ENCODE measurements at regions not wholly inside any gene's neighbourhood (a gene's known extent, or its start where the extent isn't known, plus 50 kb on each side); places are given as distances from the start of the nearest gene placed in this dataset.

DNA sequence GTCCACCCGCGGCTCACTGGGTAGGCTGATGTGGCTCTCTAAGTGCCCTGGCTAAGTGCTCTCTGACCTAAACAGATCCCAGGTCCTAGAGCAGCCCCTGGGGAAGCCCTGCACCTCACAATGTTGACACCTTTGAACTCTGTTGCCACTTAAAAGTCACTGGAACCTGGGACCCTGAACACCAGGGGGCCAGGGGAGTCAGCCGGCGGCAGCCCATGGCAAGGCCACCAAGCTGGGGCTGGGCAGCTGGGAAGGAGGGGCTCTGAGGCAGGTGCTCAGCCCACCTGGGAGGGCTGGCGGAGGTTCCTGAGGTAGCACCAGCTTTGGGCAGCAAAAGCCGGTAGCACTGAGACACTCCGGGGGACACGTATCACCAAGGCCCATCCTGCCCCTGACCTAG lies 129.0 kb downstream of the CHSY1 start:
- Histone ChIP-seq H3K36me3 (ENCODE audit: control insufficient read depth in 2 of 2, extremely low read depth in 1 of 2, insufficient read depth in 2 of 2, low read length in 2 of 2) (no peaks in the 10 kb centered on the region), H3K4me3 (replicated peaks in 1 of 3; ENCODE audit: insufficient read depth in 1 of 3, low read depth in 1 of 3, low read length in 3 of 3) (no peak overlapping the region), H3K4me2 (ENCODE audit: insufficient read depth, low read length) (no peak overlapping the region), H2AFZ (ENCODE audit: low read depth, low read length) (no peak overlapping the region), H3K27me3 (ENCODE audit: control insufficient read depth in 2 of 2, insufficient read depth in 2 of 2, low read length in 2 of 2) (no peaks in the 10 kb centered on the region), H3K9me1 (replicated peaks; ENCODE audit: control insufficient read depth, extremely low read depth, insufficient read depth, low read length) (no peaks in the 10 kb centered on the region), H3K27ac (ENCODE audit: insufficient read depth, low read depth, low read length) (no peak overlapping the region), H3K9me3 (replicated peaks; ENCODE audit: control insufficient read depth, insufficient read depth, low read length) (no peaks in the 10 kb centered on the region), H3K79me2 (ENCODE audit: control insufficient read depth, insufficient read depth, low read length) (no peaks in the 10 kb centered on the region), H3K9ac (replicated peaks; ENCODE audit: extremely low read depth, insufficient read depth, low read length) (no peak overlapping the region), H4K20me1 (replicated peaks; ENCODE audit: control insufficient read depth, extremely low read depth, insufficient read depth, low read length) (no peaks in the 10 kb centered on the region), H3K4me1 (ENCODE audit: control insufficient read depth, extremely low read depth, insufficient read depth, low read length) (peaks cover 12% of the 10 kb centered on the region)
- no TSS peak for BruUV-seq (replicated peaks)
- ChIA-PET POLR2A (no interaction called here), CTCF (interaction anchor here (1.2 to 2.2 kb wide), 2 partner anchors 61 to 135 kb away, joined by 3 to 12 read pairs; no protein-coding TSS in a partner anchor)
- intact Hi-C loops (cut with micrococcal nuclease): no loop called here
- DNase-seq (ENCODE audit: low read depth, low spot score) (no peak), FAIRE-seq (no peak)
- dilution Hi-C loops (cut with MboI; ENCODE audit: extremely low pct_ligation_motif_present, low sequenced_read_pairs): no loop called here
- no peak for TF ChIP-seq EZH2 (IDR thresholded peaks at IDR 0.05; ENCODE audit: borderline replicate concordance, low read depth, low read length, severe bottlenecking)

- Histone ChIP-seq H3K4me2 (ENCODE audit: insufficient read depth, low read length) (no peak overlapping the region), H3K79me2 (ENCODE audit: control insufficient read depth, insufficient read depth, low read length) (no peaks in the 10 kb centered on the region), H3K9me1 (replicated peaks; ENCODE audit: control insufficient read depth, extremely low read depth, insufficient read depth, low read length) (no peaks in the 10 kb centered on the region), H3K4me3 (replicated peaks in 1 of 3; ENCODE audit: insufficient read depth in 1 of 3, low read depth in 1 of 3, low read length in 3 of 3) (no peak overlapping the region), H4K20me1 (replicated peaks; ENCODE audit: control insufficient read depth, extremely low read depth, insufficient read depth, low read length) (no peaks in the 10 kb centered on the region), H3K9me3 (replicated peaks; ENCODE audit: control insufficient read depth, insufficient read depth, low read length) (no peaks in the 10 kb centered on the region), H2AFZ (ENCODE audit: low read depth, low read length) (peak overlapping the region; percentile 21), H3K4me1 (ENCODE audit: control insufficient read depth, extremely low read depth, insufficient read depth, low read length) (peaks cover 7% of the 10 kb centered on the region), H3K9ac (replicated peaks; ENCODE audit: extremely low read depth, insufficient read depth, low read length) (no peak overlapping the region), H3K27ac (ENCODE audit: insufficient read depth, low read depth, low read length) (no peak overlapping the region), H3K27me3 (ENCODE audit: control insufficient read depth in 2 of 2, insufficient read depth in 2 of 2, low read length in 2 of 2) (no peaks in the 10 kb centered on the region), H3K36me3 (ENCODE audit: control insufficient read depth in 2 of 2, extremely low read depth in 1 of 2, insufficient read depth in 2 of 2, low read length in 2 of 2) (no peaks in the 10 kb centered on the region)
- no peak for FAIRE-seq
- CTCF ChIA-PET: interaction anchor here (0.7 to 2.2 kb wide), 12 partner anchors 32 to 137 kb away, joined by 3 to 22 read pairs (median 4); partner anchors contain the start of gene CHSY1
- no peak for TF ChIP-seq MYC (IDR thresholded peaks at IDR 0.05; ENCODE audit: low read depth, low read length)
- no peak for TF ChIP-seq EZH2 (IDR thresholded peaks at IDR 0.05; ENCODE audit: borderline replicate concordance, low read depth, low read length, severe bottlenecking)
- TF ChIP-seq POLR2AphosphoS5 (IDR thresholded peaks at IDR 0.05; ENCODE audit: insufficient read depth, low read depth, low read length): no peak
- TF ChIP-seq CTCF (IDR thresholded peaks at IDR 0.05; ENCODE audit: extremely low read depth in 1 of 2, insufficient read depth in 1 of 2, low read depth in 1 of 2, low read length in 2 of 2): no peak
- no peak for TF ChIP-seq JUN (IDR thresholded peaks at IDR 0.05; ENCODE audit: borderline replicate concordance, insufficient read depth, insufficient read length, low read depth)
- TF ChIP-seq FOS (IDR thresholded peaks at IDR 0.05; ENCODE audit: borderline replicate concordance, insufficient read depth, low read length): no peak
- TF ChIP-seq GATA2 (IDR thresholded peaks at IDR 0.05; ENCODE audit: insufficient read depth, insufficient read length, low read depth, low read length): no peak
- TF ChIP-seq MAX (IDR thresholded peaks at IDR 0.05; ENCODE audit: insufficient read depth, insufficient read length): no peak
- TF ChIP-seq POLR2A (IDR thresholded peaks at IDR 0.05; ENCODE audit: low read depth, low read length): no peak
- dilution Hi-C loops (cut with MboI; ENCODE audit: extremely low pct_ligation_motif_present, low sequenced_read_pairs) (no loop called here), intact Hi-C loops (cut with micrococcal nuclease) (no loop called here)
- POLR2A ChIA-PET: interaction anchor here (0.6 kb wide), 1 partner anchor 133 kb away, joined by 3 read pairs; no protein-coding TSS in a partner anchor
- DNase-seq (ENCODE audit: low read depth, low spot score): no peak
- no TSS peak for BruUV-seq (replicated peaks)
Observed at GRCh38 chr15:101122266-101122665, 129.6 kb downstream of the CHSY1 start.

Measured in endothelial cell of umbilical vein (primary cell).